Nephron progenitor cell (in vitro differentiated cells): ENCODE measurements at regions not wholly inside any gene's neighbourhood (a gene's known extent, or its start where the extent isn't known, plus 50 kb on each side); places are given as distances from the start of the nearest gene placed in this dataset.

Experiments
- DNase-seq: peaks from one replicate; pipeline ENCODE4 v3.0.0; 2021
- H3K27ac Mint-ChIP-seq: 2 replicates; pipeline ENCODE4 v1.8.0; 2021; ENCODE audit warnings: mild to moderate bottlenecking, moderate library complexity, mixed read lengths
- H3K27me3 Mint-ChIP-seq: 2 replicates; pipeline ENCODE4 v1.8.0; 2021; ENCODE audit warnings: mild to moderate bottlenecking, low read depth, mixed read lengths; ENCODE audit not compliant: poor library complexity
- H3K36me3 Mint-ChIP-seq: 2 replicates; pipeline ENCODE4 v1.8.0; 2021; ENCODE audit warnings: low read depth, mixed read lengths
- H3K4me1 Mint-ChIP-seq: 2 replicates; pipeline ENCODE4 v1.8.0; 2021; ENCODE audit warnings: mixed read lengths
- H3K4me3 Mint-ChIP-seq: 2 replicates; pipeline ENCODE4 v1.8.0; 2021; ENCODE audit warnings: mild to moderate bottlenecking, moderate library complexity, mixed read lengths
- H3K9me3 Mint-ChIP-seq: 2 replicates; pipeline ENCODE4 v1.8.0; 2021; ENCODE audit warnings: mild to moderate bottlenecking, moderate library complexity, mixed read lengths
- TF ChIP-seq, protein P1 (sequence below): fragments of 200-600 bp; sonication (generic); IDR thresholded peaks from 2 replicates; pipeline ENCODE4 v1.5.0; 2021; ENCODE audit warnings: antibody characterized with exemption

GRCh38 chr3:61448378-61448777, 113.0 kb upstream of the PTPRG start:
- H3K27ac Mint-ChIP-seq = no peak overlapping the region
- H3K4me3 Mint-ChIP-seq = no peak overlapping the region
- TF ChIP-seq, protein P1, sequence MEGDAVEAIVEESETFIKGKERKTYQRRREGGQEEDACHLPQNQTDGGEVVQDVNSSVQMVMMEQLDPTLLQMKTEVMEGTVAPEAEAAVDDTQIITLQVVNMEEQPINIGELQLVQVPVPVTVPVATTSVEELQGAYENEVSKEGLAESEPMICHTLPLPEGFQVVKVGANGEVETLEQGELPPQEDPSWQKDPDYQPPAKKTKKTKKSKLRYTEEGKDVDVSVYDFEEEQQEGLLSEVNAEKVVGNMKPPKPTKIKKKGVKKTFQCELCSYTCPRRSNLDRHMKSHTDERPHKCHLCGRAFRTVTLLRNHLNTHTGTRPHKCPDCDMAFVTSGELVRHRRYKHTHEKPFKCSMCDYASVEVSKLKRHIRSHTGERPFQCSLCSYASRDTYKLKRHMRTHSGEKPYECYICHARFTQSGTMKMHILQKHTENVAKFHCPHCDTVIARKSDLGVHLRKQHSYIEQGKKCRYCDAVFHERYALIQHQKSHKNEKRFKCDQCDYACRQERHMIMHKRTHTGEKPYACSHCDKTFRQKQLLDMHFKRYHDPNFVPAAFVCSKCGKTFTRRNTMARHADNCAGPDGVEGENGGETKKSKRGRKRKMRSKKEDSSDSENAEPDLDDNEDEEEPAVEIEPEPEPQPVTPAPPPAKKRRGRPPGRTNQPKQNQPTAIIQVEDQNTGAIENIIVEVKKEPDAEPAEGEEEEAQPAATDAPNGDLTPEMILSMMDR = no peak
- H3K4me1 Mint-ChIP-seq = peaks cover 37% of the 10 kb centered on the region
- DNase-seq = no peak
- H3K27me3 Mint-ChIP-seq = no peaks in the 10 kb centered on the region
- H3K9me3 Mint-ChIP-seq = no peaks in the 10 kb centered on the region
- H3K36me3 Mint-ChIP-seq = no peaks in the 10 kb centered on the region

DNA sequence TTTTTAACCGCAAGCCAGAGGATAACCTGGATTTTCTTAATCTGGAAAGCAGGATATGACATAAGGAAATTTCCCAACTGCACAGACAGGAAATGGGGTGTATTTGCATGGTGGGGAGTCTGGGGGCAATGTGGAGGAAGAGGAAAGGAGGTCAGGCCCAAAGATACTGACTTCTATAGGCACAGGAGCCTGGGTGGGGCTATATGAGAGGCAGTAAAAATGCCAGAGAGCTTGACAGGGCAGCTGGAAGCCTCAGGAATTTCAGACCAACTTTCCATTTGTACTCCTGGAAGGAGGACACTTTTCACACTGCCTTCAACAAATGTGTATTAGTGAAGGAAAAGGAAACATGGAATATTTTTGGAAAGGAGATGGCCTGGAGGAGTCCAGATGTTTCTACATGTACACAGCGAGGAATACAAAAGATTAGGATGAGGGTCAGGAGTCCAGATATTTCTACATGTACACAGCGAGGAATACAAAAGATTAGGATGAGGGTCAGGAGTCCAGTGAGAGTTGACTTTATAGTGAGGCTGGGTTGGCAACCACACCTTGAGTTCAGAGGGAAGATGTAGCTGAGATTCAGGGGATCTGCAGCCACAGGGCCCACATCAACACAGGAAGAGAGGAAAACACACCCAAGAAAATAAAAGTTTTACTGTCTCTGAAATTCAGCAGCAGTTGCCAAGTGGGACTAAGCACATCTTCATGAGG, 111.9 kb upstream of the PTPRG start:
- no peaks in the 10 kb centered on the region for H3K36me3 Mint-ChIP-seq
- TF ChIP-seq, protein P1 = no peak
- peaks cover 38% of the 10 kb centered on the region for H3K4me1 Mint-ChIP-seq

GRCh38 chr3:61450866-61451265, 110.5 kb upstream of the PTPRG start:
- H3K27me3 Mint-ChIP-seq = no peaks in the 10 kb centered on the region
- H3K9me3 Mint-ChIP-seq = no peaks in the 10 kb centered on the region
- H3K27ac Mint-ChIP-seq = no peak overlapping the region
- no peak for DNase-seq
- peaks cover 38% of the 10 kb centered on the region for H3K4me1 Mint-ChIP-seq
- TF ChIP-seq, protein P1 = no peak
- no peak overlapping the region for H3K4me3 Mint-ChIP-seq
- H3K36me3 Mint-ChIP-seq = no peaks in the 10 kb centered on the region

More for the DNA sequence above, 111.9 kb upstream of the PTPRG start:
- no peak for DNase-seq
- H3K27me3 Mint-ChIP-seq = no peaks in the 10 kb centered on the region
- no peak overlapping the region for H3K4me3 Mint-ChIP-seq
- H3K27ac Mint-ChIP-seq = no peak overlapping the region
- H3K9me3 Mint-ChIP-seq = no peaks in the 10 kb centered on the region

GRCh38 chr3:61451841-61452240, 109.5 kb upstream of the PTPRG start:
- DNase-seq = no peak
- Mint-ChIP-seq H3K36me3 (no peaks in the 10 kb centered on the region), H3K4me3 (no peak overlapping the region), H3K4me1 (peaks cover 38% of the 10 kb centered on the region), H3K9me3 (no peaks in the 10 kb centered on the region), H3K27ac (no peak overlapping the region), H3K27me3 (no peaks in the 10 kb centered on the region)
- TF ChIP-seq, protein P1 = no peak

- TF ChIP-seq, protein P1 = no peak
- H3K36me3 Mint-ChIP-seq = no peaks in the 10 kb centered on the region
- no peak overlapping the region for H3K4me3 Mint-ChIP-seq
- H3K27ac Mint-ChIP-seq = no peak overlapping the region
- no peaks in the 10 kb centered on the region for H3K9me3 Mint-ChIP-seq
- no peak for DNase-seq
- H3K27me3 Mint-ChIP-seq = no peaks in the 10 kb centered on the region
- peaks cover 38% of the 10 kb centered on the region for H3K4me1 Mint-ChIP-seq
Measured at GRCh38 chr3:61452535-61453090, 108.8 kb upstream of the PTPRG start.
